Type B pancreatic cell (in vitro differentiated cells): ENCODE measurements at regions not wholly inside any gene's neighbourhood (a gene's known extent, or its start where the extent isn't known, plus 50 kb on each side); places are given as distances from the start of the nearest gene placed in this dataset.

ENCODE experiments used
- DNase-seq: peaks from one replicate; pipeline ENCODE4 v3.0.0; 2021; ENCODE audit warnings: mixed read lengths; ENCODE audit not compliant: unreplicated experiment; ENCODE audit errors: extremely low spot score
- H3K27ac Mint-ChIP-seq: 2 replicates; pipeline ENCODE4 v1.8.0; 2021; ENCODE audit warnings: mild to moderate bottlenecking, mixed read lengths
- H3K27me3 Mint-ChIP-seq: 2 replicates; pipeline ENCODE4 v1.8.0; 2021; ENCODE audit warnings: mixed read lengths
- H3K36me3 Mint-ChIP-seq: 2 replicates; pipeline ENCODE4 v1.8.0; 2021; ENCODE audit warnings: mixed read lengths
- H3K4me1 Mint-ChIP-seq: one replicate; pipeline ENCODE4 v1.8.0; 2021; ENCODE audit warnings: mixed read lengths; ENCODE audit not compliant: unreplicated experiment
- H3K4me3 Mint-ChIP-seq: 2 replicates; pipeline ENCODE4 v1.8.0; 2021; ENCODE audit warnings: mild to moderate bottlenecking, mixed read lengths
- H3K9me3 Mint-ChIP-seq: 2 replicates; pipeline ENCODE4 v1.8.0; 2021; ENCODE audit warnings: mixed read lengths
- CTCF ChIP-seq: fragments of 200-600 bp; sonication (generic); conservative IDR thresholded peaks from 2 replicates; pipeline ENCODE4 v1.5.0; 2021; ENCODE audit warnings: antibody characterized with exemption, mild to moderate bottlenecking

GRCh38 chr12:87038098-87038497 is 781.9 kb upstream of the MGAT4C start:
- no peaks in the 10 kb centered on the region for H3K36me3 Mint-ChIP-seq
- H3K27ac Mint-ChIP-seq: no peak overlapping the region
- no peaks in the 10 kb centered on the region for H3K9me3 Mint-ChIP-seq
- H3K4me1 Mint-ChIP-seq: no peaks in the 10 kb centered on the region
- H3K27me3 Mint-ChIP-seq: no peaks in the 10 kb centered on the region
- TF ChIP-seq CTCF: no peak
- no peak overlapping the region for H3K4me3 Mint-ChIP-seq
- DNase-seq: no peak

GRCh38 chr12:87025976-87026375 is 769.8 kb upstream of the MGAT4C start:
- Mint-ChIP-seq H3K27ac (no peak overlapping the region), H3K9me3 (no peaks in the 10 kb centered on the region), H3K4me1 (no peaks in the 10 kb centered on the region), H3K4me3 (no peak overlapping the region), H3K27me3 (no peaks in the 10 kb centered on the region), H3K36me3 (no peaks in the 10 kb centered on the region)
- TF ChIP-seq CTCF: no peak
- DNase-seq: no peak

GRCh38 chr12:87021400-87021799 is 765.2 kb upstream of the MGAT4C start:
- no peak for TF ChIP-seq CTCF

GRCh38 chr12:87020071-87020470 is 763.9 kb upstream of the MGAT4C start:
- no peak for DNase-seq
- no peak overlapping the region for H3K27ac Mint-ChIP-seq
- H3K4me1 Mint-ChIP-seq: no peaks in the 10 kb centered on the region
- TF ChIP-seq CTCF: no peak
- no peaks in the 10 kb centered on the region for H3K36me3 Mint-ChIP-seq
- H3K4me3 Mint-ChIP-seq: no peak overlapping the region
- H3K9me3 Mint-ChIP-seq: peaks cover 5% of the 10 kb centered on the region
- no peaks in the 10 kb centered on the region for H3K27me3 Mint-ChIP-seq

More at GRCh38 chr12:87021400-87021799, 765.2 kb upstream of the MGAT4C start:
- Mint-ChIP-seq H3K27ac (no peak overlapping the region), H3K4me1 (no peaks in the 10 kb centered on the region), H3K36me3 (no peaks in the 10 kb centered on the region), H3K9me3 (peaks cover 5% of the 10 kb centered on the region), H3K4me3 (no peak overlapping the region), H3K27me3 (no peaks in the 10 kb centered on the region)
- DNase-seq: no peak

GRCh38 chr12:87015352-87015751 is 759.2 kb upstream of the MGAT4C start:
- H3K4me1 Mint-ChIP-seq: no peaks in the 10 kb centered on the region
- DNase-seq: no peak
- H3K36me3 Mint-ChIP-seq: no peaks in the 10 kb centered on the region
- no peak overlapping the region for H3K4me3 Mint-ChIP-seq
- H3K27ac Mint-ChIP-seq: no peak overlapping the region
- H3K9me3 Mint-ChIP-seq: peaks cover 5% of the 10 kb centered on the region
- H3K27me3 Mint-ChIP-seq: no peaks in the 10 kb centered on the region
- TF ChIP-seq CTCF: no peak

GRCh38 chr12:87008785-87009384 is 752.7 kb upstream of the MGAT4C start:
- no peaks in the 10 kb centered on the region for H3K36me3 Mint-ChIP-seq
- no peaks in the 10 kb centered on the region for H3K4me1 Mint-ChIP-seq
- H3K27me3 Mint-ChIP-seq: no peaks in the 10 kb centered on the region
- TF ChIP-seq CTCF: no peak
- H3K9me3 Mint-ChIP-seq: no peaks in the 10 kb centered on the region
- DNase-seq: no peak
- no peak overlapping the region for H3K27ac Mint-ChIP-seq
- H3K4me3 Mint-ChIP-seq: no peak overlapping the region
